Erythroblast (primary cell): ENCODE measurements at regions not wholly inside any gene's neighbourhood (a gene's known extent, or its start where the extent isn't known, plus 50 kb on each side); places are given as distances from the start of the nearest gene placed in this dataset.

Experiments used
- DNase-seq, 2 experiments: peaks; one replicate each; lab custom pipeline; 2025; lab: John Stamatoyannopoulos, UW
- GATA1 ChIP-seq: IDR thresholded peaks from 2 replicates; pipeline ENCODE4 v1.6.1; 2011; ENCODE audit warnings: low read depth, mild to moderate bottlenecking, control low read depth, low read length, moderate library complexity
- POLR2A ChIP-seq: IDR thresholded peaks from 2 replicates; pipeline ENCODE4 v1.6.1; 2011; ENCODE audit warnings: mild to moderate bottlenecking, low read length

GRCh38 chr7:1309290-1309689 lies 76.6 kb downstream of the UNCX start:
- no peak for DNase-seq
- TF ChIP-seq GATA1 (no peak), POLR2A (no peak)

- no peak for TF ChIP-seq GATA1
- TF ChIP-seq POLR2A, result no peak
These were observed 77.3 kb downstream of the UNCX start for GRCh38 chr7:1309996-1310395.

GRCh38 chr7:1310936-1311335 lies 78.3 kb downstream of the UNCX start:
- DNase-seq, result no peak
- TF ChIP-seq POLR2A, result no peak
- TF ChIP-seq GATA1, result no peak

More at GRCh38 chr7:1309996-1310395, 77.3 kb downstream of the UNCX start:
- DNase-seq, result no peak

GRCh38 chr7:1311406-1312135 lies 78.9 kb downstream of the UNCX start:
- no peak for TF ChIP-seq GATA1
- TF ChIP-seq POLR2A, result no peak
- no peak for DNase-seq

- TF ChIP-seq GATA1 (no peak), POLR2A (no peak)
- DNase-seq, result no peak
These were observed 79.7 kb downstream of the UNCX start for GRCh38 chr7:1312136-1313070.

- no peak for DNase-seq
- TF ChIP-seq GATA1 (no peak), POLR2A (no peak)
These were observed 80.9 kb downstream of the UNCX start for GRCh38 chr7:1313613-1314012.

DNA sequence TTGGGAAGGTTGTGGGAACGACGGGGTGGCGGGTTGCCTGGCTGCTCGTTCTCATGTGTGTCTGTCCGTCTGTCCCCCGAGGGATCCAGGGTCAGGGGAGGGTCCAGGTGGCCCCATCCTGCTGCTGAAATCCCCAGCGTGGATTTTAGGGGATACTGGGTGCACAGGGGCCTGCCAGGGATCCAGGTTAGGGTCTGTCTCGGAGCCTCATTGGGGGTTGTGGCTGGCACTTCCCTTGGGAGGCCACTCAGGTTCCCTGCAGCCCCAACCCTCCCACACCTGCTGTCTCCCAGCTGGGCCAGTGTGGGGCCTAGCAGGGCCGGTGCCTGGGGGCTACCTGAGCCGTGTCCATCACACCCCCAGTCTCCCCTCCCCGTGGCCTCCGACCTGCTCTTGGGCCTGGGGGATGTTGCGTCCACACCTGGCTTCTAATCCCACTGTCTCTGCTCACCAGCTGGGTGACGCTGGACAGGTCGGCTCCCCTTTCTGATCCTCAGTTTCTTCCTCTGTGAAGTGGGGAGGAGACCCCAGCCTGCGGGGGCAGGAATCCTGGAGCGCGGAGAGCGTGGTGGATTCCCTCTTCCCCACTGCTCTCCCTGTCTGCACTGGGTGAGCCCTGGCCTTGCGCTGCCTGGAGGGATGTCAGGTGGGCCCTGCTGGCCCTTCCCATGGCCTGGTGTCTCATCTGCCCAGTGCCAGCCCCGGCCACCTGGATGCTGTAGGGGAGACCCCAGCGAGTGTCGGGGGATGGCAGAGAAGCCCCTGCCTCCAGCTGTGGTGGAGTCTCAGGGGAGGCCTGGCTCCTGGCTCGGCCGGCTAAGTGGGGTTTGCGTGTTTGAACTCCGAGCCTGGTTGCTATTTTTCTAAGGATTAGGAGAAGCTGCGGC lies 81.6 kb downstream of the UNCX start:
- TF ChIP-seq POLR2A (no peak), GATA1 (no peak)
- no peak for DNase-seq

DNA sequence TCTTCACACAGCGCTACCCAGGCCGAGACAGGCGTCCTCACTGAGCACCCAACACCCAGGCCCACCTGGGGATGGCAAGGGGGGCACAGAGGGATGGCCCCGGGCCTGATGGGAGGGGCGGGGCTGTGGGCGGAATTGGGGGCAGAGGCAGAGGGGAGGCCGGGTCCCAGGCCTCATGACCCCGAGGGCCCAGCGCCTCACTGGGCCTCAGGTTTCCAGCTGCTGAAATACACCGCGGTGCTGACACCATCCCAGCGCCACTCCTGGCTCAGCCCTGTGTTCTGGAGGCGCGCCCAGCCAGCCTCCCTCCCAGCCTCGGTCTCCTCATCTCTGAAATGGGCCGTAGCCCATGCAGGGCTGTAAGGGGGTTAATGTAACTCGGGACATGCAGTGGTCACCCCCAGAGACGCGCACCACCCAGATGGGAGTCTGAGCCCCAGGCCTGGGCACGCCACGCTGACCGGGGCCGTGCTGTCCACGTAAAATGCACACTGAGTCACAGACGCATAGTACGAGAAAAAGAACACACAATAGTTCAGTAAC lies 82.3 kb downstream of the UNCX start:
- DNase-seq, result no peak
- TF ChIP-seq GATA1 (no peak), POLR2A (no peak)

- TF ChIP-seq GATA1 (no peak), POLR2A (no peak)
- DNase-seq, result no peak
These were observed 83.4 kb downstream of the UNCX start for GRCh38 chr7:1316086-1316485.

- no peak for DNase-seq
- TF ChIP-seq GATA1, result no peak
- TF ChIP-seq POLR2A, result no peak
These were observed 85.0 kb downstream of the UNCX start for GRCh38 chr7:1317646-1318045.

- DNase-seq, result no peak
- no peak for TF ChIP-seq POLR2A
- TF ChIP-seq GATA1, result no peak
These were observed 85.4 kb downstream of the UNCX start for GRCh38 chr7:1318051-1318450.

DNA sequence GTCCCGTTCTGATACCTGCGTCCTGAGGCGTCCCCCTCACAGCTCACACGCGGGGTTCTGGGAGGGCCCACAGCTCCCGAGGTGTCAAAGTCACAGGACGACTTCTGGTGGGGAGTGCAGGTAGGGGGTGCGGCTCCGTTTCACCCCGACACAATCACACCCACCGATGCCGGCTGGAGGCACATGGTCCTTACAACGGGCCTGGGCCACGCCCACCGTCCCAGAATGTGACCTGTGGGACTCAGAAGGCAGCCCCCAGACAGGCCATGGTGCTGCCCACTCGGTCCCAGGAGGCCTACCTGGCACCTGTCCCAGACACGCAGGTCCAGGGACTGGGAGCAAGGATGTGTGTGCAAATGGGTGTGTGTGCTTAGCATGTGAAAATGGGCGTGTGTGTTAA lies 86.0 kb downstream of the UNCX start:
- no peak for DNase-seq
- TF ChIP-seq GATA1, result no peak
- no peak for TF ChIP-seq POLR2A

DNA sequence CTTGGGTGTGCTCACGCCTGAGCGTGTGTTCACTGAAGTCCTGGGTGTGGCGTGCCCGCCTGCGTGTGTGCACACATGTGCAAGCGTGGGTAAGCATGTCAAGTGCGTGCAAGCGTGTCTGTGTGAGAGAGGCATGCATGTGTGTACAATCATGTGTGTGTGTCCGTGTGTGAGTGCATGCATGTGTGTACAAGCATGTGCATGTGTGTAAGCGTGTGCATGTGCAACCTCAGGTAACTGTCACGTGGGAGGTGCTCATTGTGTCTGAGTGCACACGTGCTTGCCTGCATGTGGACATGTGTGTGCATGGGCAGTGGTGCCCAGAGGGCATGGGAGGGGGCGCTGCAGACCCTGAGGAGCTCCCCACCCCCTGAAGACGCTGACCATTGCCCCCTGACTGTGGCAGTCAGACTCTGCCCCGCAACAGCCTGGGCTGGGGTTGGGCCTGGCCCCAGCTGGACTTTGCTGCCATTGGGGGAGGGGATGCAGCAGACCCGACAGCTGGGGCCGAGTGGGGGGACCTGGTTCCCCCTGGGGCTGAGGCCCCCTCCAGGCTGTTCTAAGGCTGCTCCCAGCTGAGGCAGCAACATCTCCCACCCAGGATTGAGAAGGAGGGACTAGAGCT lies 88.1 kb downstream of the UNCX start:
- no peak for DNase-seq
- no peak for TF ChIP-seq GATA1
